ENCODE measurements at regions not wholly inside any gene's neighbourhood (a gene's known extent, or its start where the extent isn't known, plus 50 kb on each side); places are given as distances from the start of the nearest gene placed in this dataset.

GRCh38 chr9:75691408-75691807 lies 199.1 kb upstream of the PCSK5 start:
- TF ChIP-seq CTCF (IDR thresholded peaks at IDR 0.05): no peak

GRCh38 chr9:75692309-75692708 lies 198.2 kb upstream of the PCSK5 start:
- no peak for TF ChIP-seq CTCF (IDR thresholded peaks at IDR 0.05)

DNA sequence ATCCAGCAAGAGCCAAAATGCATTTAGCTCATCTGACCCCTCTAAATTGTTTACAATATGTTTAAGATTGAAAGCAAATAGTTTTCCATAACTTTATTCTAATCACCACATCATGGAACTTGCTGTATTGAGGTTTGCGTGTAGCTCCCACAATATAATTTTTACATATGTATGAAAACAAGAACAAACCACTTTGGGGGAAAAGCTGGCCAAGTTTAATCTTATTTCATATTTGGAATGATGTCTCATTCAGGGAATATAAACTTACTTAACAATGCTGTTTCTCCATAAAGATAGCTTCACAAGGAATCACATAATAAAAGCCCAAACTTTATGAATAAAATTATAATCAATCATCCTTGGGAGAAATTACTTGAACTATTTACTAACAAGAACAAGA lies 194.6 kb upstream of the PCSK5 start:
- no peak for TF ChIP-seq CTCF (IDR thresholded peaks at IDR 0.05)

DNA sequence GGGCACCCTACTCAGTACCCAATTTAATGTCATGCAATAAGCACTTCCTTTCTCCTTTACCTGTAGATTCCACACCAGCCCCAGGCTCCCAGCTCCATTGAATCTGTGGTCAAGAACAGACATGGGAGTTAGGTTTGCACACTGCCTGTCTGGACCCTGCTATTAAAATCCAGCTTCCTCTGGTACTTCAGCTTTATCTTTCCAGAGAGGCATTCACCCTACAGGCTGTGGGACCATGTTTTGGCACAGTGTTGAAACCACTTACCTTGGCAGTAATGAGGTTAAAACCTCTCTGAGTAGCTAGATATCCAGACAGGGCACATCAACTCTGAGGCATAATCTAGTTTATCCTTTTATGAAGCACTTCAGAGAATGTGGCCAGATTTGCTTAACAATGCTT lies 191.5 kb upstream of the PCSK5 start:
- TF ChIP-seq CTCF (IDR thresholded peaks at IDR 0.05): no peak

DNA sequence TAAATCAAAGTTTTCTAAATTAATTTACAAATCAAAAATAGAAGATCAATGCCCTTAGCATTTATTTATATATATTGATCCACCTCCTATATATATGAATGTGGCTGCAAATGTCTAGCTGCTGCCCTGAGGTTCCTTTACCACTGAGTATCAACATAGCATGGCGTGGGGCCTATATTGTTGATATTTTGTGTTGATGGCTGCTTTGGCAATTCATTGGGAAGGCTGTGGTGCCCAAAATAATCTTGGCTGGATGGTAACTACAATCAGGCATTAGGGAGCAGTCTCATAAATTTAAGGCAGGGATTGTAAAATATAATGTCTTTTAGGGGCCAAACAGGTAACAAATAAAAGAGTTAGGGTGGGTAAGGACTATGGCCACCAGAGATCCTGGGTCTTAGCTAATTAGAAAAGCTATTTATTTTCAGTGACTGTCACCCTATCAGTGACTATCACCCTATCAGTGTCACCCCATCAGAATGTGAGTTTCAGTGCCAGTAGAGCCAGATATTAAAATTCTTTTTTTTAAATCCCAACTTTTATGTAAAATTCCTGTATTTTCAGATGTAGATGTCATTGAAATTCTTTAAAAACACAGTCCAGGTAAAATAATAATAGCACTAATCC lies 190.7 kb upstream of the PCSK5 start:
- no peak for TF ChIP-seq CTCF (IDR thresholded peaks at IDR 0.05)

DNA sequence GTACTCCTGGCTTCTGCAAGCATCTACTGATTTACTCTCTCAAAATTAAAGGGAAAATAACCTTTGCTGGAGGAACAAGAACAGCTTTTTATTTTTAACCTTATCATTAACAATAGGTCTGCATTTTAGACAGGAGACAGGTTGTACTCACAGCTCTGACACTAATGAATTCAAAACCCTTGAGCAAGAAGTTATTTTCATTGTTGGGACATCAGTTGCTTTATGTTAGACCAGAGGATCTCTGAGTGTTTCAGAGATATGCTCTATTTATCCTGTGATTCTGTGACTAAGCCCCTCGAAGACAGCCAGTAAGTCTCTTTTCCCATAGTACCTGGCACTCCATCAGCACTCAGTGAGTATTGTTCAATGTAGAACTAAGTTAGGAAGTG lies 190.2 kb upstream of the PCSK5 start:
- no peak for TF ChIP-seq CTCF (IDR thresholded peaks at IDR 0.05)

DNA sequence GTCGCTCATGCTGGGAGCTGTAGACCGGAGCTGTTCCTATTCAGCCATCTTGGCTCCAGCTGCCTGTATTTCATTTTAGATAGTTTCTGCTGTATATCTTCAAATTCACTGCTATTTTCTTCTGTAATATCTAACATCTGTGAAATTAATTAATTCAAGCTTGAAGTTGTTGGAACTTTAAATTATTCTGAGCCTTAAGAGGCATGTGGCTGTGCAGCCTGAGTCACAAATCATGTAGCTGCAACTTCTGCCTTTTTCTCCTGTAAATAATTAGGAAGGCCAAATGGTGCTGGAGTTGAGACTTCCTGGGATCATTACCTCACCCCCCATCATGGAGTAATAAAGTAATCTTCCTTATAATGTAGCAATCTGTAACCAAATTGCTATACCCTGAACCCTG lies 183.3 kb upstream of the PCSK5 start:
- TF ChIP-seq CTCF (IDR thresholded peaks at IDR 0.05): no peak

DNA sequence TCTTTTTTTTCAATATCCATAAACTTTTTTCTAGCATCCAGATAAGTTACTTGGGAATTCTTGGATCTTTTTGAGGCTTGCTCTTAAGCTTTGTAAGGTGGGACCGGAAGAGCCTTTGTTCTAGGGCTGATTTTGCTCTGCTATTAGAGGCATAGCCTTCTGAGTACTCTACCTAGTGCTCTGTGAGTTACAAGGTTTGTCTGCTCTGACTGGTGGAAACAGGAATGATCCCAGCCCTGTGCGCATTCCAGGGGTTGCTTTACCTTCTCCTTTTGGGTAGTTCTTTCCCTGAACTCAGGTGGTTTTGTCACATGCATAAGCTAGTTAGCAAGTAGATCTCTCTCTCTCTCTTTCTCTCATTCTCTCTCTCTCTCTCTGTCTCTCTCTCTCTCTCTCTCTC lies 180.8 kb upstream of the PCSK5 start:
- TF ChIP-seq CTCF (IDR thresholded peaks at IDR 0.05): no peak

Data from LNCAP (cell line).